ENCODE measurements at regions not wholly inside any gene's neighbourhood (a gene's known extent, or its start where the extent isn't known, plus 50 kb on each side); places are given as distances from the start of the nearest gene placed in this dataset.
"Not testable (repeated sequence)": the region's sequence is repeated elsewhere in the genome, so short reads cannot be mapped to it uniquely, and the experiment has no call there.

GRCh38 chr2:180829836-180830235 is 150.6 kb upstream of the UBE2E3 start:
- DNase-seq (ENCODE audit: low read depth), result no peak

- no peak for DNase-seq (ENCODE audit: low read depth)
Observed at GRCh38 chr2:180829261-180829660, 151.1 kb upstream of the UBE2E3 start.

DNA sequence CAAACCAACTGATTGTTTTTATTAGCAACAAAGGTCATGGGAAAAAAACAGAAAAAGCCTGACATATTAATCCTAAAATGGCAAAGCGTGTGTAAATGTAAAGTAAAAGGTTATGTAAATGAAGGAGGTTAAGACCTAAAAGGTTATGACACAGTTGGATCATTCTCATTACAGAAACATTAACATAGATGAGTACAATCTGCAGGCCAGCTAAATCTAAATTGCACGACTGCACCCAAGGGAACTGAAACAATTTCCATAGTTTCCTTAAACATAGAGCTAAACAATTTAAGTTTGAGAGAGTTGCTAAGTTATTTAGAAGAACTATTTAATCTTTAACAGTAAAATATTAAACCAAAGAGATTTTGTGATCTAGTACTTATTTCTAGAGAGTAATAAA is 151.6 kb upstream of the UBE2E3 start:
- no peak for DNase-seq (ENCODE audit: low read depth)

GRCh38 chr2:180823546-180824141 is 156.8 kb upstream of the UBE2E3 start:
- DNase-seq (ENCODE audit: low read depth), result no peak

GRCh38 chr2:180819106-180819505 is 161.3 kb upstream of the UBE2E3 start:
- DNase-seq (ENCODE audit: low read depth), result no peak

GRCh38 chr2:180818700-180819099 is 161.7 kb upstream of the UBE2E3 start:
- DNase-seq (ENCODE audit: low read depth), result not testable (repeated sequence)

DNA sequence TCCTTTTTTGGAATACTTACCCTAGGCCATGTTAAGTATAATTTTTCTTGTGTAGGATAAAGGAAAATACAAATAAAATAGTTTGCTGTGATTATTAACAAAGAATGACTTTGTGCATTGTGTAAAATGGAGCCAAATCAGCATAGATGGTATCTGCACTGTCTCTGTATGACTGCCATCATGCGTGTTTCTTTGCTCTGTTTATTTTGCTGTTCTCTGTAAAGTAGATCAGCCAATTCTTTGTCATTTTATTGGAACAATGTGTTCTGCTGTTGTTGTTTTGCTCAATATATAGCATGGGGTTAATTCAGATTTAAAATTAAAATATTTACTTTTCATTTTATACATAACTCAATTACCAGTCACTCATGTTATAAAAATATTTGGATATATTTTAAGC is 181.3 kb upstream of the UBE2E3 start:
- no peak for DNase-seq (ENCODE audit: low read depth)

GRCh38 chr2:180790891-180791290 is 189.5 kb upstream of the UBE2E3 start:
- no peak for DNase-seq (ENCODE audit: low read depth)

DNA sequence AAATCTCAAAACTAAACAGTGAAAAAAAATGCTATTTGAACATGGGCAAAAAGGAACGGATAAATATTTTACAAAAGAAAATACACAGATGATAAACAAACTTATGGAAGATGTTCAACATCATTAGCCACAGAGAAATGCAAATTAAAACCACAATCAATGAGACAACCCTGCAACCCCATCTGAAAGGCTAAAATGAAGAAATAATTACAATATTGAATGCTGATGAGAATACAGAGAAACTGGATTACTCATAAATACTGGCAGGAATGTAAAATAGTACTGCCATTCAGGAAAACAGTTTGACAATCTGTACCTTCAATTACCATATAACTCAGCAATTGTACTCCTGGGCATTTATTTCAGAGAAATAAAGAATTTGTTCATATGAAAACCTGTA is 193.1 kb upstream of the UBE2E3 start:
- DNase-seq (ENCODE audit: low read depth), result no peak

- DNase-seq (ENCODE audit: low read depth), result no peak
Observed at GRCh38 chr2:180781276-180781675, 199.1 kb upstream of the UBE2E3 start.

GRCh38 chr2:180778291-180778690 is 202.1 kb upstream of the UBE2E3 start:
- DNase-seq (ENCODE audit: low read depth), result no peak

GRCh38 chr2:180776921-180777320 is 203.5 kb upstream of the UBE2E3 start:
- no peak for DNase-seq (ENCODE audit: low read depth)

GRCh38 chr2:180775711-180776110 is 204.7 kb upstream of the UBE2E3 start:
- DNase-seq (ENCODE audit: low read depth), result no peak

GRCh38 chr2:180765316-180765715 is 215.1 kb upstream of the UBE2E3 start:
- not testable (repeated sequence) for DNase-seq (ENCODE audit: low read depth)

DNA sequence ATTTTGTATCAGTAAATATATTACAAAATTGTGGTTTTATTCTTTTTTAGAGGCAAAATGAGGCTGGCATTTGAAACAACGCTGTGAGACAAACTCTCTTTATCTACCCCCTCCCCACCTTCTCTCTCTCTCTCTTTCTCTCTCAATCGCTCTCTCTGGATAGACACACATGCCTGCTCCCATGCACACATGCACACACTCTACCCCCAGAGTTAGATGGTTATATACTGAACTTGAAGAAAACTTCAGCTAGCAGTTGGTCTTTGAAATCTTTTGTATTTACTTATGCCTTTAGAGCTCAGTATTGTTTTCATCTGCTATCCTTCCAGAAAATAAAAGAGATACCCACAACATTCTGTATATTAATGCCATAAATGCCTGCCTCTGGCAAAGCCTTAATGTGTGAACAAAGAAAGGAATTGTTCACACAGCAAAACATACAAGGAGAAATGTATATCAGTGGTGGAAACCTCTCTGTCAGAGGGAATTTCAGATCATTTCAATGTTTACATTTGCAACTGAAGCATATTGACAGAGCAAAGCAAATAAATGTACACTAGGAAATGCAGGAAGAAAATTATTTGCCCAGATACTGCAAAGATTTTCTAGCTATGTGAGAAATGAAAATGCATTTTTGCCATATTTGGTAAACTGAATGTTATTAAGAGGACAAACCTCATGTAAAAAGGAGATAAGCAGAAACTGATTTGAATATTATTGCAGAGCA is 217.0 kb upstream of the UBE2E3 start:
- DNase-seq (ENCODE audit: low read depth), result no peak

DNA sequence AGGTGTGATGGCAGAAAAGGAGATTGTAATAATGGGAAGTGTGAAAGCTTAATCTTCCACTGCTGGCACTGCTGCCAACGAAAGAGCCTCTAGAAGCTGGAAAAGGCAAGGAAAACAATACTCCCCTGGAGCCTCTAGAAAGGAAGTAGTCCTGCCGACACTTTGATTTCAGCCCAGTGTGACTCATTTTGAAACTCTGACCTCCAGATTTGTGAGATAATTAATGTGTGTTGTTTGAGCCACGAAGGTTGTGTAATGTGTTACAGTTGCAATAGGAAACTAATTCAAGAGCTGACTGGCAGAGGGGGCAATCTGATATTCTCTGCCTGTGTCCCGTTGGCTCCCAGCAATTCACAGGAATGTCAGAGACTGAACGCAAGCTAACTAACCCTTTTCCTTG is 219.2 kb upstream of the UBE2E3 start:
- DNase-seq (ENCODE audit: low read depth), result no peak

GRCh38 chr2:180759631-180760030 is 220.8 kb upstream of the UBE2E3 start:
- DNase-seq (ENCODE audit: low read depth), result no peak

DNA sequence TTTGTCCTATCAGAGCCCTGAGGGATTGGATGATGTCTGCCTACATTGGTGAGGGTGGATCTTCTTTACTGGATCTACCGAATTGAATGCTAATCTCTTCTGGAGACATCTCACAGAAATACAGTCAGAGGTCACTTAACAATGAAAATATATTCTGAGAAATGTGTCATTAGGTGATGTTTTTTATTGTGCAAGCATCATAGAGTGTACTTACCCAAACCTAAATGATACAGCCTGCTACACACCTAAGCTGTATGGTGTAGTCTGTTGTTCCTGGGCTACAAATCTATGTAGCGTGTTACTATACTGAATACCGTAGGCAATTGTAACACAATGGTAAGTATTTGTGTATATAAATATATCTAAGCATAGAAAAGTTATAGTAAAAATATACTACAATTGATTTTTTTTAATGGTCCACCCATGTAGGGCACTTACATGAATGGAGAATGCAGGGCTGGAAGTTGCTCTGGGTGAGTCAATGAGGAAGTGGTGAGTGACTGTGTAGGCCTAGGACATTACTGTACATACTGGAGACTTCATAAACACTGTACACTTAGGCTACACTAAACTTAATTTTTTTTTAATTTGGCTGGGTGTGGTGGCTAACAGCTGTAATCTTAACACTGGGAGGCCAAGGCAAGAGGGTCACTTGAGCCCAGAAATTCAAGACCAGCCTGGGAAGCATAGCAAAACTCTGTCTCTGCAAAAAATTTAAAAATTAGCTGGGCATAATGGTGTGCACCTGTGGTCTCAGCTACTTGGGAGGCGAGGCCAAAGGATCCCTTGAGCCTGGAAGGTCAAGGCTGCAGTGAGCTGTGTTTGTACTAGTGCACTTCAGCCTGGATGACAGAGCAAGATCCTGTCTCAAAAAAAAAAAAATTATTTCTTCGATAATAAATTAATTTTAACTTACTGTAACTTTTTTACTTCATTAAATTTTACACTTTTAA is 226.3 kb upstream of the UBE2E3 start:
- no peak for DNase-seq (ENCODE audit: low read depth)

DNA sequence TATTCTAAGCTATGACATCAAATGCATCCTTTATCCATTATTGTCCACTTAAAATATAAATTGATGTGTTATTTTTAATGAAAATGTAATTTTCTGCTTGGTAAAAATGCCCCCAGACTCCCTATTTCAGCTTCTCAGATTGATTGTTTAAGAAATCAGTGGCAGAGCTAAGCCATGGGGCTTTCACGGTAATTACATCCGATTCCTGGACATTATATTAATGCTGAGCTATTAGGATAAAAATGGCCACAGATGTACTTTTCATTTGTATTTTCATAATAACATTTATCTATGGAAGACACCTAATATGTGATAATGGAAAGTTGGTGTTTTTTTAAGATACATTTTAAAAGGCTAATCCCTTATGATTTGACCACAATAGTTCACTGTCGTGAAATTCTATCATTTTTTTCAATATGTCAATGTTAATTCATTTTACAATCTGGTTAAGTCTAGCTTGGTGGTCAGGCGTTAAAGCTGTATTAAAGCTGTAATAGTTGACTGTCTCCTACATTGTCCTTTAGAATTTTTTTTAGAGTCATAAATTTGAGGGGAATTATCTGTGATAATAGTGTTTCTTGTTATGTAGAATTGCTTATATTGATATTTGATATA is 229.0 kb upstream of the UBE2E3 start:
- DNase-seq (ENCODE audit: low read depth), result no peak

- no peak for DNase-seq (ENCODE audit: low read depth)
Observed at GRCh38 chr2:180747728-180748127, 232.7 kb upstream of the UBE2E3 start.

- no peak for DNase-seq (ENCODE audit: low read depth)
Observed at GRCh38 chr2:180743401-180743800, 237.0 kb upstream of the UBE2E3 start.

GRCh38 chr2:180742801-180743200 is 237.6 kb upstream of the UBE2E3 start:
- no peak for DNase-seq (ENCODE audit: low read depth)

Data from T follicular helper cell (primary cell).